Sciatic nerve (tissue), 2 donors: ENCODE measurements at regions not wholly inside any gene's neighbourhood (a gene's known extent, or its start where the extent isn't known, plus 50 kb on each side); places are given as distances from the start of the nearest gene placed in this dataset.

ENCODE experiments used
- ATAC-seq: fragments of 200-7000 bp; cut with Tn5 transposase; one replicate; pipeline ENCODE4 v1.9.1; 2020; ENCODE audit warnings: mild to moderate bottlenecking, moderate library complexity
- DNase-seq: peaks from one replicate; pipeline ENCODE4 v3.0.0-alpha.2; 2020; ENCODE audit warnings: low spot score
- intact Hi-C: fragments of 100-400 bp; cut with DNase I; formaldehyde crosslinking; loops from one replicate; pipeline ENCODE4 v1.14.2; 2022
- donor health status: DM: no; HTN: no; CAD: no.
- donor health status: DM: no; HTN: no; CAD: no.

GRCh38 chr5:89289604-89290003 is 406.6 kb upstream of the MEF2C start:
- intact Hi-C loops, result no loop called here
- no peak for ATAC-seq
- no peak for DNase-seq

GRCh38 chr5:89287964-89288363 is 405.0 kb upstream of the MEF2C start:
- ATAC-seq, result no peak
- intact Hi-C loops, result no loop called here
- no peak for DNase-seq

GRCh38 chr5:89286320-89286719 is 403.3 kb upstream of the MEF2C start:
- ATAC-seq, result no peak
- DNase-seq, result no peak
- intact Hi-C loops, result no loop called here

GRCh38 chr5:89283728-89284493 is 400.9 kb upstream of the MEF2C start:
- no peak for DNase-seq
- intact Hi-C loops, result no loop called here
- no peak for ATAC-seq

- no peak for DNase-seq
- no peak for ATAC-seq
- intact Hi-C loops, result no loop called here
Measured at GRCh38 chr5:89282554-89283510, 399.8 kb upstream of the MEF2C start.

- ATAC-seq (no peak), DNase-seq (no peak)
- intact Hi-C loops, result no loop called here
Measured at GRCh38 chr5:89281766-89282553, 399.0 kb upstream of the MEF2C start.

GRCh38 chr5:89281211-89281610 is 398.2 kb upstream of the MEF2C start:
- DNase-seq, result no peak
- ATAC-seq, result no peak
- intact Hi-C loops, result no loop called here

GRCh38 chr5:89280103-89281037 is 397.4 kb upstream of the MEF2C start:
- intact Hi-C loops, result no loop called here
- DNase-seq (no peak), ATAC-seq (no peak)

GRCh38 chr5:89279391-89280036 is 396.5 kb upstream of the MEF2C start:
- DNase-seq, result no peak
- no peak for ATAC-seq
- intact Hi-C loops, result no loop called here

GRCh38 chr5:89277816-89278215 is 394.8 kb upstream of the MEF2C start:
- ATAC-seq, result no peak
- no peak for DNase-seq
- intact Hi-C loops, result no loop called here

- no peak for DNase-seq
- ATAC-seq, result no peak
- intact Hi-C loops, result no loop called here
Measured at GRCh38 chr5:89276566-89277305, 393.8 kb upstream of the MEF2C start.

GRCh38 chr5:89275066-89275855 is 392.3 kb upstream of the MEF2C start:
- ATAC-seq (no peak), DNase-seq (no peak)
- intact Hi-C loops, result no loop called here

- intact Hi-C loops, result no loop called here
- DNase-seq, result no peak
- no peak for ATAC-seq
Measured at GRCh38 chr5:89273289-89273688, 390.3 kb upstream of the MEF2C start.

- DNase-seq (no peak), ATAC-seq (no peak)
- intact Hi-C loops, result no loop called here
Measured at GRCh38 chr5:89270901-89271300, 387.9 kb upstream of the MEF2C start.

- intact Hi-C loops, result no loop called here
- no peak for ATAC-seq
- no peak for DNase-seq
Measured at GRCh38 chr5:89269721-89270120, 386.7 kb upstream of the MEF2C start.

- ATAC-seq (no peak), DNase-seq (no peak)
- intact Hi-C loops, result no loop called here
Measured at GRCh38 chr5:89268460-89268859, 385.5 kb upstream of the MEF2C start.

GRCh38 chr5:89267788-89268187 is 384.8 kb upstream of the MEF2C start:
- ATAC-seq, result no peak
- intact Hi-C loops, result no loop called here

More at GRCh38 chr5:89267788-89268187, 384.8 kb upstream of the MEF2C start:
- no peak for DNase-seq
